Transverse colon (tissue), 4 donors: ENCODE measurements at regions not wholly inside any gene's neighbourhood (a gene's known extent, or its start where the extent isn't known, plus 50 kb on each side); places are given as distances from the start of the nearest gene placed in this dataset.

ENCODE experiments used
- CTCF ChIP-seq, 5 experiments: fragments of 200-600 bp in 3 of 5; fragments of 450-650 bp in 2 of 5; sonication (generic) in 3 of 5; IDR thresholded peaks; 1 replicate in 2 of 5; 2 replicates in 3 of 5; pipeline ENCODE4 v1.5.1; 2016 to 2017; ENCODE audit warnings: antibody characterized with exemption in 5 of 5, inconsistent platforms in 3 of 5, mild to moderate bottlenecking in 2 of 5, moderate library complexity in 1 of 5
- EP300 ChIP-seq: sonication (generic); formaldehyde crosslinking; IDR thresholded peaks from one replicate; pipeline ENCODE4 v1.6.1; 2017; ENCODE audit warnings: antibody characterized with exemption, low read depth
- POLR2A ChIP-seq: fragments of 450-650 bp; IDR thresholded peaks from one replicate; pipeline ENCODE4 v1.6.1; 2016; ENCODE audit warnings: antibody characterized with exemption, mild to moderate bottlenecking, moderate library complexity
- POLR2AphosphoS5 ChIP-seq, 3 donors: sonication (generic); formaldehyde crosslinking; IDR thresholded peaks; one replicate each; pipeline ENCODE4 v1.6.1; 2016; ENCODE audit warnings: antibody characterized with exemption in 3 of 3

DNA sequence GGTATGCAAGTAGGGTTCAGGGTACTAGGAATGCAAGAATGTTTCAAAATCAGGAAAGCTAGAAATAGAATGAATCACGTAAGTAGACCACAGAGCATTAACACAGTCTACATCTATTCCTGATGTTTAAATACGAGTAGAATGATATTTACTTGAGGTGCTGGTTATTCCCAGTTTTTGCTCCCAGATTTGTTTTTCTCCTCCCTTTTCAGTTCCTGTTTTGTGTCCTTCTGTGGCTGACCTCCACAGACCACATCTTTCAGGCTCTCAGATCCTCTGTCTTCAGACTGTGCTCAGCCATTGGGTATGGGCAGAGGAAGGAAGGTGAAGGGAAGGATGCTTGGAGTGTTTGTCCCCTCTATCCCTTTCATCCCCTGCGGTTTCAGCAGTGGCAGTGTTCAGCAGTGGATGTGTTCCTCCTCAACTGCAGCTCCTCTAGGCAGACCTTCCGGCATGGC, 276.6 kb downstream of the ZNF621 start:
- no peak for TF ChIP-seq POLR2A
- no peak for TF ChIP-seq CTCF (IDR thresholded peaks at IDR 0.05)
- no peak for TF ChIP-seq POLR2AphosphoS5 (IDR thresholded peaks at IDR 0.05)
- no peak for TF ChIP-seq EP300
